Liver (tissue), 8 donors: ENCODE measurements at regions not wholly inside any gene's neighbourhood (a gene's known extent, or its start where the extent isn't known, plus 50 kb on each side); places are given as distances from the start of the nearest gene placed in this dataset.

Experiments used
- DNase-seq: peaks from one replicate; pipeline ENCODE4 v3.0.0-alpha.2; 2017; ENCODE audit warnings: low spot score
- H3K27ac ChIP-seq, 2 donors: one replicate each; pipeline ENCODE4 v1.7.0; 2013; ENCODE audit warnings: inconsistent platforms in 2 of 2, low read length in 2 of 2, control low read depth in 1 of 2, low read depth in 1 of 2, mild to moderate bottlenecking in 1 of 2
- H3K27me3 ChIP-seq, 4 donors: one replicate each; pipeline versions ENCODE4 v1.6.1 to v1.7.0; 2013; ENCODE audit warnings: low read length in 3 of 4, inconsistent platforms in 1 of 4, mild to moderate bottlenecking in 1 of 4, moderate library complexity in 1 of 4; ENCODE audit not compliant: control insufficient read depth in 4 of 4, insufficient read depth in 4 of 4
- H3K36me3 ChIP-seq, 4 donors: one replicate each; pipeline versions ENCODE4 v1.6.1 to v1.7.0; 2013; ENCODE audit warnings: low read length in 3 of 4, mild to moderate bottlenecking in 3 of 4, low read depth in 1 of 4, moderate library complexity in 1 of 4; ENCODE audit not compliant: control insufficient read depth in 4 of 4, insufficient read depth in 3 of 4
- H3K4me1 ChIP-seq, 4 donors: one replicate each; pipeline versions ENCODE4 v1.6.1 to v1.7.0; 2013; ENCODE audit warnings: low read length in 3 of 4, mild to moderate bottlenecking in 3 of 4, moderate library complexity in 1 of 4; ENCODE audit not compliant: control insufficient read depth in 4 of 4, insufficient read depth in 4 of 4
- H3K4me3 ChIP-seq, 3 donors: one replicate each; pipeline versions ENCODE4 v1.6.1 to v1.7.0; 2013; ENCODE audit warnings: low read length in 3 of 3, control low read depth in 1 of 3, low read depth in 1 of 3, mild to moderate bottlenecking in 1 of 3
- H3K9ac ChIP-seq, 2 donors: one replicate each; pipeline ENCODE4 v1.7.0; 2013; ENCODE audit warnings: low read length in 2 of 2, mild to moderate bottlenecking in 2 of 2, moderate library complexity in 2 of 2, control low read depth in 1 of 2, low read depth in 1 of 2
- H3K9me3 ChIP-seq, 4 donors: one replicate each; pipeline versions ENCODE4 v1.6.1 to v1.7.0; 2013; ENCODE audit warnings: low read length in 3 of 4; ENCODE audit not compliant: control insufficient read depth in 4 of 4
- ATF3 ChIP-seq: IDR thresholded peaks from 2 replicates; pipeline ENCODE4 v1.6.1; 2016; ENCODE audit warnings: antibody characterized with exemption
- CTCF ChIP-seq: fragments of 150-350 bp; IDR thresholded peaks from 2 replicates; pipeline ENCODE4 v1.5.1; 2017; ENCODE audit warnings: improper control_type of control experiment, low read depth, low read length; ENCODE audit not compliant: missing input control
- EGR1 ChIP-seq, 2 donors: IDR thresholded peaks; 2 replicates each; pipeline ENCODE4 v1.6.1; 2016 to 2018; ENCODE audit warnings: antibody characterized with exemption in 2 of 2, low read depth in 2 of 2
- FOXA1 ChIP-seq: IDR thresholded peaks from 2 replicates; pipeline ENCODE4 v1.6.1; 2016; ENCODE audit warnings: antibody characterized with exemption
- FOXA2 ChIP-seq: IDR thresholded peaks from 2 replicates; pipeline ENCODE4 v1.6.1; 2016; ENCODE audit warnings: antibody characterized with exemption
- GABPA ChIP-seq, 2 donors: IDR thresholded peaks in 1 of 2; conservative IDR thresholded peaks in 1 of 2; 2 replicates each; pipeline ENCODE4 v1.6.1; 2016; ENCODE audit warnings: antibody characterized with exemption in 2 of 2, mild to moderate bottlenecking in 1 of 2, moderate library complexity in 1 of 2
- HNF4A ChIP-seq, 2 donors: conservative IDR thresholded peaks; 2 replicates each; pipeline ENCODE4 v1.6.1; 2016; ENCODE audit warnings: antibody characterized with exemption in 2 of 2, mild to moderate bottlenecking in 2 of 2
- HNF4G ChIP-seq: IDR thresholded peaks from 2 replicates; pipeline ENCODE4 v1.6.1; 2016; ENCODE audit warnings: antibody characterized with exemption
- JUND ChIP-seq, 2 donors: IDR thresholded peaks; 2 replicates each; pipeline ENCODE4 v1.6.1; 2016; ENCODE audit warnings: antibody characterized with exemption in 2 of 2
- MAX ChIP-seq: IDR thresholded peaks from 2 replicates; pipeline ENCODE4 v1.6.1; 2016; ENCODE audit warnings: antibody characterized with exemption
- RAD21 ChIP-seq, 2 donors: IDR thresholded peaks; 2 replicates each; pipeline ENCODE4 v1.6.1; 2016; ENCODE audit warnings: antibody characterized with exemption in 2 of 2, mild to moderate bottlenecking in 2 of 2
- REST ChIP-seq: IDR thresholded peaks from 2 replicates; pipeline ENCODE4 v1.6.1; 2016; ENCODE audit warnings: antibody characterized with exemption, mild to moderate bottlenecking
- RXRA ChIP-seq, 2 donors: IDR thresholded peaks; 2 replicates each; pipeline ENCODE4 v1.6.1; 2017 to 2018; ENCODE audit warnings: antibody characterized with exemption in 2 of 2, mild to moderate bottlenecking in 1 of 2
- SP1 ChIP-seq: IDR thresholded peaks from 2 replicates; pipeline ENCODE4 v1.6.1; 2018; ENCODE audit warnings: antibody characterized with exemption, mild to moderate bottlenecking
- TAF1 ChIP-seq: conservative IDR thresholded peaks from 2 replicates; pipeline ENCODE4 v1.6.1; 2016; ENCODE audit warnings: antibody characterized with exemption, mild to moderate bottlenecking
- YY1 ChIP-seq: IDR thresholded peaks from 2 replicates; pipeline ENCODE4 v1.6.1; 2016; ENCODE audit warnings: antibody characterized with exemption, mild to moderate bottlenecking
- ZBTB33 ChIP-seq: IDR thresholded peaks from 2 replicates; pipeline ENCODE4 v1.6.1; 2016; ENCODE audit warnings: antibody characterized with exemption
- WGBS: extraction: QIAGEN DNeasy Blood & Tissue Kit; methylation state at CpG from one replicate; pipeline ENCODE4 v1.1.7; 2013; 5-methylcytosine and 5-hydroxymethylcytosine counted together
- donor health status: healthy.
- donor health status: healthy.
- donor health status: healthy.
- donor health status: healthy.
- donor health status: healthy.

- TF ChIP-seq EGR1 (IDR thresholded peaks at IDR 0.05; ENCODE audit: low read depth in 2 of 2) (no peak), HNF4A (conservative IDR thresholded peaks at IDR 0.05) (no peak), ZBTB33 (no peak), GABPA (IDR thresholded peaks at IDR 0.05 in 1 of 2, conservative IDR thresholded peaks at IDR 0.05 in 1 of 2) (no peak), RXRA (IDR thresholded peaks at IDR 0.05) (no peak), MAX (no peak), JUND (IDR thresholded peaks at IDR 0.05) (no peak), YY1 (no peak), CTCF (no peak), RAD21 (IDR thresholded peaks at IDR 0.05) (no peak)
- H3K4me1 ChIP-seq: peaks cover 0 to 11% (median 0%) of the 10 kb centered on the region in 4 donors
- H3K9me3 ChIP-seq: peaks cover 0 to 8% (median under 1%) of the 10 kb centered on the region in 4 donors
- 84% methylated on average over 9 of the region's 9 CpGs for WGBS
- no peak for DNase-seq
- H3K27me3 ChIP-seq: no peaks in the 10 kb centered on the region
- H3K36me3 ChIP-seq: no peaks in the 10 kb centered on the region
- H3K27ac ChIP-seq: no peak overlapping the region
- no peak overlapping the region for H3K9ac ChIP-seq
- no peak overlapping the region for H3K4me3 ChIP-seq
Measured at GRCh38 chr10:131658476-131659110, 242.2 kb upstream of the PPP2R2D start.

- no peaks in the 10 kb centered on the region for H3K27me3 ChIP-seq
- no peaks in the 10 kb centered on the region for H3K36me3 ChIP-seq
- H3K4me1 ChIP-seq: no peaks in the 10 kb centered on the region
- DNase-seq: no peak
- 93% methylated on average over 9 of the region's 9 CpGs for WGBS
- H3K27ac ChIP-seq: no peak overlapping the region
- no peak for TF ChIP-seq TAF1
- H3K9me3 ChIP-seq: peaks cover 0 to 8% (median under 1%) of the 10 kb centered on the region in 4 donors
- H3K4me3 ChIP-seq: no peak overlapping the region
- H3K9ac ChIP-seq: no peak overlapping the region
Measured at GRCh38 chr10:131660427-131660826, 240.4 kb upstream of the PPP2R2D start.

GRCh38 chr10:131662851-131663250 lies 238.0 kb upstream of the PPP2R2D start:
- Histone ChIP-seq H3K27ac (no peak overlapping the region), H3K4me1 (no peaks in the 10 kb centered on the region), H3K36me3 (no peaks in the 10 kb centered on the region), H3K27me3 (no peaks in the 10 kb centered on the region), H3K4me3 (no peak overlapping the region), H3K9ac (no peak overlapping the region), H3K9me3 (peaks cover 0 to 8% (median under 1%) of the 10 kb centered on the region in 4 donors)
- DNase-seq: no peak
- 91% methylated on average over 10 of the region's 10 CpGs for WGBS
- no peak for TF ChIP-seq MAX
- TF ChIP-seq JUND (IDR thresholded peaks at IDR 0.05): no peak
- TF ChIP-seq RXRA (IDR thresholded peaks at IDR 0.05): no peak
- TF ChIP-seq ATF3: no peak
- TF ChIP-seq SP1: no peak
- no peak for TF ChIP-seq FOXA2
- TF ChIP-seq YY1: no peak
- no peak for TF ChIP-seq REST
- TF ChIP-seq TAF1: no peak
- no peak for TF ChIP-seq RAD21 (IDR thresholded peaks at IDR 0.05)
- TF ChIP-seq ZBTB33: no peak
- no peak for TF ChIP-seq GABPA (IDR thresholded peaks at IDR 0.05 in 1 of 2, conservative IDR thresholded peaks at IDR 0.05 in 1 of 2)
- no peak for TF ChIP-seq FOXA1
- no peak for TF ChIP-seq HNF4G
- TF ChIP-seq HNF4A (conservative IDR thresholded peaks at IDR 0.05): no peak
